ENCODE measurements at regions not wholly inside any gene's neighbourhood (a gene's known extent, or its start where the extent isn't known, plus 50 kb on each side); places are given as distances from the start of the nearest gene placed in this dataset.

DNA sequence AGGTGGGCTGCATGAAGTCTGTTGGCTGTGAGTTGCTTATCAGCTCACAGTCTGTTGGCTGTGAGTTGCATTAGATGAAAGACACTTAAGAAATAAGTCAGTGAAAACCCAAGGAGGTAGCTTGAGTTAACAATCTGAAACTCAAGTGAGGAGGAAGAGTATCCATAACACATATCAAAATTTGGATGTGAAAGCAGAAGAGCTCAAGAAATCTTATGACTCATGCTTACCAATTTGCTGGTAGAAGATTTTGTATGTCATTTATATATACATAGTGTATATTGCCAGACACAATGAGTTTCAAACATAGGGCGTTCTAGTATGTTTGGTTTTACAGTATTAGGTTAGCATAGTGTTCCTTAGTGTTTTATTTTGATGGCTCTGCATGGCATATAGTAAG is 107.4 kb downstream of the DDIT4L start:
- no peak for DNase-seq

DNA sequence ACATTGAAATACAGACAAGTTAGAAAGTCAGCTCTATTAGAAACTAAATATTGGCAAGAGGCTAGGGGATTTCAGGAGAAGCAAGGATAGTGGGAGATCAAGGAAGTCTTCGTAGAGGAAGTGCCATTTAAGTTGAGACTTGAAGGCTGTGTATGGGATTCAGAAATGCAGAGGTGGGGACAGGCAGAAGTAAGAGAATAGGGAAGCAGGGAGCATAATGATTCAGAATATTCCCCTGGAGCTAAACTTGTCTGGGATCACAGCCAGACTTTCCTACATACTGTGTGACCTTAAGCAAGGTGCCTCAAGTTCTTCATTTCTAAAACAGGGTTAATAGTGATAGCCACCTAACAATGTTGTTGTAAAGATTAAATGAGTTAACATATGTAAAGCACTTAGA is 108.8 kb downstream of the DDIT4L start:
- DNase-seq = no peak

DNA sequence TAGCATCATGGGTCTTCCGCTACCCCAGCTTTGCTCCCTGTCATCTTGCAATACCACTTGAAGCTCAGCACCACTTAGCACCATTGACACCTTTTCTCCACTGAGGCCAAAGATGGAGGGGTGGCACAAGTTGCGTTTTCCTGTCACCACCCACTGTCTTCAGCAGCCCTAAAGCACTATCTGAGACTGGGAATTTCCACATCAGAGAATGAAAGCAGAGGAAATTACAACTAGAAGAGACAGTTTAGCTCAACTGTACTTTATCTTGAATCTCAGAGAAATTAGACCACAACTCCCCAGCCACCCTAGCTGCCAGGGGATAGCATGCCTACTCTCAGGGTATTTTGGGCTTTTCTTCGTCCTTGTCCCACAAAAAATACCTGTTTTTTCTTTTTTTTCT is 111.0 kb downstream of the DDIT4L start:
- DNase-seq = no peak

DNA sequence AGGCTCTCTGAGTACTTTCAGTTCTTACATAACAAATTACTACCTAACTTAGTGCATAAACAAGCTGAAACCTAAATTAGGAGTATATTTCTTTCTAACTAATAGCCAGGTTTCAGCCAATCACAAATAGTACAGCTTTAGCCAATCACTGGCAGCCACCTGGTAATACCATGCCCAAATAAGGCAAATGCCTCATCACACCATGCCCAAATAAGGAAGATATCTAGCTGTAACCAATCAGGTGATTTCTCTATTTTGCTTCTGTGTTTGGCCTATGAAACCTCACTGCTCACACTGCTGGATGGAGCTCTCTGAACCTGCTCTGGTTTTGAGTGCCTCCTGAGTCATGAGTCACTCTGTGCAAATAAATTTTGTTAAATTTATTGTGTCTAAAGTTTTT is 113.5 kb downstream of the DDIT4L start:
- DNase-seq = no peak

DNA sequence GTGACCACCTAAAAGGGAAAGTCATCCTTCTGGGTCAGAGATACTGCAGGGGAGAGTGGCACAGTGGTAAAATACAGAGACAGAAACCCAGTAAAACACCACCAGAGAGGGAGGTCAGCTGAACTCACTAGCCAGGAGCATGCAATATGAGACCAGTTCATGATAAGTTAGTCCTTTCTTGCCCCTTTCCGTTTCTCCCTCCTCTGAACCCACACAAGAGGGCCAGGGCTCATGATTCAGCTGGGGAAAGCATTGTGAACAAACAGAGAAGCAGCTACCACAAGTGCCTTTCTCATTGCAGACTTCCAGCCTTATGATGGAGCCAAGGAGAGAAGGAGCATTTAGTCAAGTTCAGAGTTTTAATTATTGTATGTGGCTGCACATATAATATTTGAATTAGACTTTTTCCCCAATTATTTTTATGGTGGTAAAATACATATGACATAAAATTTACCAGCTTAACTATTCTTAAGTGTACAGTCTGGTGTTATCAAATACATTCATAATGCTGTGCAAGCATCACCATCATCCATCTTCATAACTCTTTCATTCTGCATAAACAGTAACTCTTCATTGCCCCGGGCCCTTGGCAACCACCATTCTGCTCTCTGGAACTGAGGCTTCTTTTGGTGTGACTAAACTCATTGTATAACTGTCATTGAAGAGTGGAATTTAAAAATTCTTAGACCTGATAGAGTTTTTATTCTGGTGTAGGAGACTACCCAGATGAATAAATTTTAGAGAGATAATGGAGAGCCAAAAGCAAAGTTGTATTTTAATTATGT is 114.6 kb downstream of the DDIT4L start:
- DNase-seq = no peak

DNA sequence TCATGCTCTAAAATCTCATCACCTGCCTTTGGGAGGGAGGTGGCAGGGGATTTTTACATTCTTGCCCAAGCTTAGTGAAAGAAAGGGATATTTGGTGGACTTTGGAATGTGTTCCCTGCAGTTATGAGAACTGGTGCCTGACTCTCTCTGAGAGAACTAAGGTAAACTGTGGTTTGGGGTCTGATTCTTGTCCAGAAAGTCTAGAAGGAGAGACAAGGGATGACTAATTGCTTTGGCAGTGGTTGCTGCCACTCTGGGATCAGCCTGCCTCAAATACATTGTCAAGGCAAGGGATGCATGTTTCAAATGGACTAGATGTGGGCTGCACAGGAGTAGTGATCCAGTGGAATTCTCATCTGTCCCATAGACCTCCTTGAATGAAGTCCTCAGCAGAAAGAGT is 115.2 kb downstream of the DDIT4L start:
- DNase-seq = no peak

DNA sequence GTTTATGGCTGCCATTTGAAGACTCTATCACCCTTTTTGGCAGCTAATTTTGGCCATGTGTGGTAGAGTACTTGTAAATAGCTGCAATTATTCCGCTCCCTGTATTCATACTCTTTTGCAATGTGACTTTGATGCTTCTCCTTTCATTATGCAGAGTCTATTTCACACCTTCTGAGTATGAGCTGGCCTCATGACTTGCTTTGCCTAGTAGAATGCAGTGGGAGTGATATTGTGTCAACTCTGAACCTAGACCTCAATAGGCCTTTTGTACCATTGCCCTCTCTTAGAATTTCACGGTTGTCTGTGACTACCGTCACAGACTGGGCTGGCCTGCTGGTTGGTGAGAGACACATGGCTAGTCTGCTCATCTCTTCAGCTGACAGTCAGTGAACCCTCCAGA is 118.8 kb downstream of the DDIT4L start:
- no peak for DNase-seq

DNA sequence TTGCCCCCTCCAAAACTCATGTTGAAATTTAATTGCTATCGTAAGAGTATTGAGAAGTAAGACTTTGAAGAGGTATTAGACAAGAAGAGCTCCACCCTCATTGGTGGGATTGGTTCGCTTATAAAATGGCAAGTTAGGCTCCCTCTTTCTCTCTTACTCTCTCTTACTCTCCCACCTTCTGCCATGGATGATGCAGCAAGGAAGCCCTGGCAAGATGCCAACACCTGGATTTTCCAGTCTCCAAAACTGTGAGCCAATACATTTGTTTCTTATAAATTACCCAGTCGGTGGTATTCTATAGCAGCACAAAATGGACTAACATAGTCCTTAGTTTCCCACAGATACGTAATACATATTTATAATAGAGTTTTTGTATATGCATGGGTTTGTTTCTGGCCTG is 119.4 kb downstream of the DDIT4L start:
- DNase-seq = no peak

DNA sequence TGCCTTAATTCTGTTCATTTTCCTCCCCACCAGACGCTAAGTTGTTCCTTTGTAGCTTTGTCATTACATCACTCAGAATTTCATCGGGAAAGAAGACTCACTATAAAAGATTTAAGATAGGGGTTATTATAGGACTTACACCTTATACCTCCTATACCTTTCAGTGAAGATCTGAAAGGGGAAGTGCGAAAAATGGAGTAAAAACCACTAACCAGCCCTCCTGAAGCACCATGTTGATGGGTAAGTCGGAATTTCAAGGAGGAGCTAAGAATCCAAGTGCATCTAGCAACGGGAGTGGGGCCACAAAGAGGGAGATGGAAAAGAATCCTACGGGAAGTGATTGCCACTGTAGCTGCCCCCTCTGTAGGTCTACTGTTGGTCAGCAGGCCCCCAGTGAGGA is 119.1 kb upstream of the H2AZ1 start:
- DNase-seq = no peak

DNA sequence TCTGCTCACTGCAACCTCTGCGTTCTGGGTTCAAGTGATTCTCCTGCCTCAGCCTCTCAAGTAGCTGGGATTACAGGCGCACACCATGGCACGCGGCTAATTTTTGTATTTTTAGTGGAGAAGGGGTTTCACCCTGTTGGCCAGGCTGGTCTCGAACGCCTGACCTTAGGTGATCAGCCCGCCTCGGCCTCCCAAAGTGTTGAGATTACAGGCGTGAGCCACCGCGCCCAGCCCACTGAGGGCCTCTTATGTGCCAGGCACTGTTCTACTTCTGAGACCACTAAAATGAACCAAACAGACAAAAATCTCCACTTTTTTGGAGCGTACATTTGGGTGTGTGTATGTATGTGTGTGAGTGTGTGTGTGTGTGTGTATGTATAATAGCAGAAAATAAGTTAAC is 117.2 kb upstream of the H2AZ1 start:
- DNase-seq = no peak

DNA sequence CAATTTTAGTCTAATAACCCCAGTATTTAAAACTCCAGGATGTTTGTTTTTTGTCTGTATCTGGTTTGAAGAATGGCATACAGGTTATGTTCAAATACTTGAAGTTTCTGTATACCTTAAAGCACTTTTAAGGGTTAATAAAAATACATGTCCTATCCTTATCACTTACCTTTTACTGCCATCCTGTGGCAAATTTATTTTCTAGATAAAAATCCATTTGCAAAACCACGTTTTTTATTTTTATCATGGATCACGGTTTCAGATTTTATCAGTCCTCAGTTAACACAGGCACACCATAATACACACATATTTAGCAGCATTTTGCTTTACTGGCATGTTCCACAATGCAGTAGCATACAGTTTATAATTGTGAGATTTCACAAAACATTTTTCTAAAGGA is 113.3 kb upstream of the H2AZ1 start:
- no peak for DNase-seq

DNA sequence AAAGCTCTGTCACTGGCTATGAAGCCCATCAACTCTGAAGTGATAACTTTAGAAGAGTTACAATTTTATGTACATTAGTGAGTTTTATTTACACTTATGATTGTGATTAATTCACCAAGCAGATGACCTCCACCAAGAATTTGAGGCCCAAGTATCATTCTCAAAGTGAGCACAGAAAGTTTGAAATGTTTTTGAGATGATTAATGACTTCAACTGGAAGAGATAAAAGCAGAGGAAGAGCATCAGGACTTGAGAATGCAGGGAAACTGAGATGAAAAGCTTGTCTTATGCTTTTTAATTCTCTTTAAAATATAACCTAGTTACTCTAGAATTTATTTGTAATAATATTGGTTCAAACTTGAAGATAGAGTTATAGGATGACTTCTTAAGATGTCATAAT is 112.8 kb upstream of the H2AZ1 start:
- no peak for DNase-seq

DNA sequence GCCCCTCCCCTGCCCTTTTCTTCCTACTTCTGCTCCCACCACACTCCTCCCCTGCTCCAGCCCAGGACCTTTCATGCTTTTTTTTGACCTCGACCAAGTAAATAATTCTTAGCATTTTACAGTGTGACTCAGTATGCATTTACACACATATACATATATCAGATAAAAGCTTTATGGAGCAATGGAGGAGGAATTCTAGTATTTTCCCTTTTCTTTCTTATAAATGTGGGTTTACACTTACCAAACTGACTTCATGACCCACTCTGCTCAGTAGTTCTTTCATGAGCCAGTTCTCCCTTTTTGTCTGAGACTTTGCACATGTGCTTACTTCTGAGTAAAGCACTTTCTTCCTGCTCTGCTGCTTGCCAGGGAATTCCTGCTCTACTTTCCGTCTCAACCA is 111.8 kb upstream of the H2AZ1 start:
- DNase-seq = no peak

DNA sequence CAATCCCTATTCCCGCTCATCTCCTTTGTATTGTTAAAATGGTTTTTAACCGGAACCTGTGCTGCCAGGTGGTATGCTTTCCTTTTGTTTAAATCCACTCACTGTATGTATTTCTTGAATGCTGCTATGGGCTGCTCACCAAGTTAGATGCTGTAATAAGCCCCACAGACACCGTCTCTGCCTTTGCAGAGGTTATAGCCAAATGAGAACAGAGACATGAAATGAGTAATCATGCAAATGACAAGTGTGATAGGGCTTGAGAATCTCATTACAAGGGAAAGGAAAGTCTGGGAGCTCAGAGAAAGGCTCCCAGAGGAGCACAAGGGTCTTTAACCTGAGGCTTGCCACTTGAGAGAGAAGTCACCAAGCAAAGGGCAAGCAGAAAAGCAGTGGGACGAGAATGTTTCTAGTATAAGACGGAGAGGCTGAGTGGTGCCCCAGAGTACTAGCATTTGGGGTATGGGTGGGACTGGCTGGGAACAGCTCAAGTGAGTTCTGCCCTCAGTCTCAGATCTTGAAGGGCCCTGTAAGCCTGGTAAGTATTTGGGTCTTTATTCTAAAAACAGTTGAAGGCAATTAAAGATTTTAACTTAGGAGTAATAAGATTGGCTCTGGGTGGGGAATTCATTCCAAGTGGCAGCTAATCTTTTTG is 110.8 kb upstream of the H2AZ1 start:
- no peak for DNase-seq

DNA sequence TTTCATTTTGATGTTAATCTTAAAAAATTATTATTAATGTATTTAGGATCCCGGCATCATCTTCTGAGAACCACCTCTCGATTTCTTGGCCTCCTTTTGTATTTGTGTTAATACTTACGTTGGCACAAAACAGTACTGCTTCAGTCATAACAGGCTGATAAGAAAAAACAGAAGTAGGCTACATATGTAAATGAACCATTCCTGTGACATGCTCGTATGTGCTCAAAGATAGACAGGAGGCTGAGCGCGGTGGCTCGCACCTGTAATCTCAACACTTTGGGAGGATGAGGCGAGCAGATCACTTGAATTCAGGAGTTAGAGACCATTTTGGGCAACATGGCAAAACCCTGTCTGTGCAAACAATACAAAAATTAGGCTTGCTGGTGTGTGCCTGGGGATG is 109.4 kb upstream of the H2AZ1 start:
- DNase-seq = no peak

DNA sequence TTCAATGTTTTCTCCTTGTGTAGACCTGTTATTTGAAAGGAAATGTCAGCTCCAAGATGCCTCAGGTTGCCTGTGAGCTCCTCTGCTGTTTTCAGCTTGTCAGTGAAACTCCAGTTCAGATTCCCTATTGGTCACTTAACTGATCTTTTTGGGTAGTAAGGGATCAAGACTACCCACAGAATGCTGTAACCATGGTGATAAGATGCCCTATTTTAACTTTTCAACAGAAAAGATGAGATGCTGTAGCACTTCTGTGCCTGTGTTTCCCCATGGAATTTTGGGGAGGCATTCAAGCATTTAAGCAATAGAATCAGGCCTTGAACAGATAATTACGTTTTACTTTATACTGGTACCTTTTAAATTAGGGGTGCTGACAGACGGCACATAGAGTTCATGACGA is 106.6 kb upstream of the H2AZ1 start:
- DNase-seq = no peak

DNA sequence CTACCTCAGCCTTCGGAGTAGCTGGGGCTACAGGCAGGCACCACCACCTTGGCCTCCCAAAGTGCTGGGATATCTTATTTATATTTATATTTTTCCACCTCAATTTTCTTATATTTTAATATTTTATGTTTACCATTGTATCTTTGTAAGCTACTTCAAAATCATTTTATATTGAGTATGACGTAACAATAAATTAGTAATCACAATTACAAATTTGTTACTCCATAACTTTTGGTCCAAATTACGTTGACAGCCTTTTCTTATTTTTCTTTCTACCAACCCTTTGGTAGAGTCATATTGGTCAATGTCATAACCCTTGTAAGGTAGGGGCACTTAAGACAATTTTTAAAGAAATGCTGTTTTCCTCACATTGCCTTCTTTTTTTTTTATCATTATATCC is 104.0 kb upstream of the H2AZ1 start:
- no peak for DNase-seq

DNA sequence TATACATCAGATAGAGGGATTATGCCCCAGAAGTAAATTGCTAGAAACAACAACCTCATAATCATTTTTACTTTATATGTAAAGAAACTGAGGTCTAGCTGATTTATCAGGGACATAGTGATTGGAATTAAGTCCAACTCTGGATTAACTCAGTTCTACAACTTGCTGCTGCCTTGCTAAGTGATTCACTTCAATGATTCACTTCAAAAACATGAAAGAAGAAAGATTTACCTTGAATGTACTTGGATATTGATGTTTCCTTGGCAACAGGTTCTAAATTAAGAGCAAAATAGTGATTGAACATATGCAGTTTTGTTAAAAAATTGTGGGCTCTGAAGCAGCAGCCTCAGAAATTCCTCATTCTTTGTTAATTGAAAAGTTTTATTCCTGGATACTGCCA is 99.8 kb upstream of the H2AZ1 start:
- no peak for DNase-seq

DNA sequence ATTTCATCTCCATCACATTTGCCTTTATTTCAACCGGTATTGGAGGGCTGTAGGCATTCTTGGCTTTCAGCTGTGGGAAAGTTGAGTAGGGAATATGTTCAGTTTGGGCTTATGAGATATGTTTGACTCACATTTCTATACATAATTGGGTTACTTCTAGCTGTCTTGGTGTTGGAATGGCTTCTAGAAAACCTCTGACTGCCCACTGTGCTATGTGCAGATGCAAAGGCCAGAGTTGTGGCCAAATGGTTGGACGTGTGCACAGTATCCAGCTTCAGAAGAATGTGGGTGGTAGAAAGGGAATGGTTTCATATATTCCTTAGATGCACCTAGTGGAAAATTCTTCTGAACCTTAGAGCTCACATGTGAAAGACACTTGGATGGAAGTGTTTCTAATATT is 92.6 kb upstream of the H2AZ1 start:
- no peak for DNase-seq

DNA sequence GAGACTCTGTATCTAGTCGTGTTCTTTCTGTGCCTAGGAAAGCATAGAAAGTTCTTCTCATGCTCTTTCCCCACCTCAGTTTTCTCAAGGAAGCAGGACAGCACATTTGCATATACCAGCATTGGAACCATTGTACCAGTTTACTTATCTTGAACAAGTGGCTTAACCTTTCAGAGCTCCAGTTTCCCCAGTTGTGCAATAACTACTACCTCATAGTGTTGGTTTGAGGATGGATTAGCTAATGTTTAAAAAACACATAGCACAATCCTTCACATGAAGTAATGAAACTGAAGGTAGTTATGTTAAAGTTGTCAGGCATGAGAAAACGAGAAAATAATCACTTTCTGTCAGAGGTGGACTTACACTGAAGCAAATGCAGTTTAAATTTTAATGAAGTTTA is 92.2 kb upstream of the H2AZ1 start:
- no peak for DNase-seq

DNA sequence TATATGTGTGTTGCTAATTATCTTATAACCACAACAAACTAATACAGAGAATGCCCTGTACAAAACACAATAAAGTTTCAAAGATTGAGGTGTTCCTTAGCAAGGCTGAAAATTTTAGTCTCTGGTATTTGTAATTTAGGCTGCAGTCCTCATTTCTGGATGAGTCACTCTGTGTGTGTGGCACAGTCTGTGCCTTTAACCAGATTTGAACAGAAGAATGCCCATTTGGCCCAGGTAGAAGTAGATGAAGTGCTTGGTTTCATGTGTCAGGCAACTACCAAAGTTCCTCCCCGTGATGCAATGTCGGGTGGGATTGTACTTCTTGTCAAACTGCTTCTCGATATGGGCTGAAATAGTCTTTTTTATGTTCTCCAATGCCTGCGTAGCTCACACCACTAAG is 91.6 kb upstream of the H2AZ1 start:
- no peak for DNase-seq

DNA sequence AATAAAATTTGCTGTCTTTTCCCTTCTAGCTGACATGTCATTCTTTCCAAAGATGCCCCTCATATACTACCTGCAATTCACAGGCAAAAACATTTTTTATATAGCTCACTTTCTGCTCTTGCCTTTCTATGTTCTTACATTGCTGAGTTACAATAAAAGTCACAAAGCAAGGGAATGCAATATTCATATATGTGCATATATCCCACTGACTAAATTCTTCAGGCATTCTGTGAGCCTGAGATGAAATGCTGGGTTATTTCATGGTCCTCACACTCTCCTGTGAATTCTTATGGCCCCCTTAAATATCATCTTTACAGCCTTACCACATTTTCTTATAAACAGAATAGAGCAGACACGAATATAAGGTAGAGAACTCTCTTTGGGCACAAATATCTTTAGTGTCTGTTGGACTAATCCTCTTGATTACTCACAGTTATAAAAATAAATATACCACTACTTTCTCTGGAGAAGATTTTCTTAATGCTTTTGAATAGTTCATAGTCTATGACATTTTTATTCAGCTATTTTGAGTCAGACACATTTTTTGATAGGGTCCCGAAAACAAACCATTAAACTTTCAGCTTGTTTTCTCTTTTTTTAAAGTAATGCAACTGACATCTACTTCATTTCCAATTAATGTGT is 84.1 kb upstream of the H2AZ1 start:
- no peak for DNase-seq

DNA sequence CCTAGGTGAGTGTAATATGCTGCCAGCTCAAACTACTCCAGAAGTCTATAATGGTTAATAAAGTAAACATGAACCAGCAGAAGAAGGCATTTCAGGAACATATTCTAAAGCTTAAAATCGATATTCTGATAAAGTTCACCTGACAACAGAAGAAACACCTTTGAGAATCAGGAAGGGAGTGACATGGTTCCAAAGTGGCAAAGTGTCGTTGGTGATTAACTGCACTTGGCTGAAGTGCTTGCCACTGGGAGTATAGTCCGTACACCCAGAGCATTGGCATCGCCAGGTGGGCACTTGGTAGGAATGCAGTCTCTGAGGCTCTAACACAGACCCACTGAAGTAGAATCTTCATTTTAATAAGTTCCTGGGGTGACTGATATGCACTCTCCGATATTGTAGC is 76.0 kb upstream of the H2AZ1 start:
- DNase-seq = no peak

DNA sequence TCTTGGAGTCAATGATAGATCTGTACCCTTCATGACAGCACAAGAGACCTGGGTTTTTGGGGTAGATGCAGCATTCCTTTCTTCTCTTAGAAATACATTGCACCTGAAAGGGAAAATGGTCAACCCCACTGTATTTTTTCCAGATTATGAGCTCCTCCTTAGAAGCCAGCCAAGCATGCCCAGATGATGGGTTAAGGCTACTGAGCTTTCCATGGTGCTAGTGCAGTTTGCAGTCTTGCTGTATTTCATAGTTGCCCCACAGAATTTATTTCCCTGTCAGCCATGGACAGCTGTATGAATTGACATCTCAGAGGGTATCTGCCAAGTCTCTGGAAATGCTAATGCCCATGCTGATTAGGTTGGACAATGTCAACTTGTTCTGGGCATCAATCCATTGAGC is 73.7 kb upstream of the H2AZ1 start:
- DNase-seq = no peak

DNA sequence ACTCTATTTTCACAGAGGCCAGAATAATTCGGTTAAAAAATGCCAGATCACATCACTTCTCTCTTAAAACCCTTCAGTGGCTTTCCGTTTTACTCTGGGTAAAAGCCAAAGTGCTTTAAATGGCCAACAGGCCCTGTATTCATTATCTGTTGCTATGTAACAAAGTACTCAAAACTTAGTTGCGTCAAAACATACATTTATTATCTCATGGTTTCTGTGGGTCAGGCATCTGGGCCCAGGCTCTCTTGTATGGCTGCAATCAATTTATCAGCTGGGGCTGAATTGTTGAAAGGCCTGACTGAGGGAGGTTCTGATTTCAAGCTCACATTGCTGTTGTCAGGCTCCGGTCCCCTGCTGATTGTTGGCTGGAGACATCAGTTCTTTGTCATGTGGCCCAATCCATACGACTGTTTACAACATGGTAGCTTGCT is 72.7 kb upstream of the H2AZ1 start:
- DNase-seq = no peak

Data from stimulated activated naive CD4-positive, alpha-beta T cell treated with Interleukin-2 at 50 U/mL for 16 hours (primary cell).